Body of pancreas (tissue), 4 donors: ENCODE measurements at regions not wholly inside any gene's neighbourhood (a gene's known extent, or its start where the extent isn't known, plus 50 kb on each side); places are given as distances from the start of the nearest gene placed in this dataset.

ENCODE experiments used
- POLR2A ChIP-seq, 3 donors: fragments of 450-650 bp; IDR thresholded peaks; one replicate each; pipeline ENCODE4 v1.6.1; 2016; ENCODE audit warnings: antibody characterized with exemption in 3 of 3, mild to moderate bottlenecking in 2 of 3
- TF ChIP-seq, protein P1 (sequence below), 7 experiments: fragments of 450-650 bp in 4 of 7; fragments of 200-600 bp in 3 of 7; sonication (generic) in 3 of 7; IDR thresholded peaks; one replicate each; pipeline ENCODE4 v1.5.1; 2016 to 2019; ENCODE audit warnings: antibody characterized with exemption in 7 of 7

DNA sequence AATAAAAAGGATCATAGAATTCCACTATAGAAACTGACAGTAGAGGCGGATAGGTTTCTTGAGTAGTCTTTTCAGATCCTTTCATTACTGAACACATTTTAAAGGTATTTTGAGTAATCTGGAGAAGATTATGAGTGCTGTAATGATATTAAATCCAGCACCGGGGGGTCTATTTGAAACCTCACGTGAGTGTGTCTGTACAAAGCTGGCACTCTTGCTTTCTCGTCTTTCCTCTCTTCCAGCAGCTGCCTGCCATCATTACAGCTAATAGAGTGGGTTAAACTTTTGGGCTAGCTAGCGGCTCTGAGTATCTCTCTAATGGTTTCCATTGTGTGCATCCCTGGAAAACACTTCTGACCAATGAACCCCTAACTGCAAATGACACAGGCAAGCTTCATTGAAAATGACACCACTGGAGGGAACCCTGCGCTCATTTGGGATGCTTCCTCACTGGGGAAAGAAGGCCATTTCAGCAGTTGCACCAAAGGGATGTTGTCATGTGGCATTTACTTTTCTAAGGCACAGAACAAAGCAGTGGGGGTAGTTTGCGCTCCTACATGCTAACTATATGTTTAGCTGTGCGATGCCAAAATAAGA lies 101.0 kb downstream of the HRH4 start:
- TF ChIP-seq, protein P1, sequence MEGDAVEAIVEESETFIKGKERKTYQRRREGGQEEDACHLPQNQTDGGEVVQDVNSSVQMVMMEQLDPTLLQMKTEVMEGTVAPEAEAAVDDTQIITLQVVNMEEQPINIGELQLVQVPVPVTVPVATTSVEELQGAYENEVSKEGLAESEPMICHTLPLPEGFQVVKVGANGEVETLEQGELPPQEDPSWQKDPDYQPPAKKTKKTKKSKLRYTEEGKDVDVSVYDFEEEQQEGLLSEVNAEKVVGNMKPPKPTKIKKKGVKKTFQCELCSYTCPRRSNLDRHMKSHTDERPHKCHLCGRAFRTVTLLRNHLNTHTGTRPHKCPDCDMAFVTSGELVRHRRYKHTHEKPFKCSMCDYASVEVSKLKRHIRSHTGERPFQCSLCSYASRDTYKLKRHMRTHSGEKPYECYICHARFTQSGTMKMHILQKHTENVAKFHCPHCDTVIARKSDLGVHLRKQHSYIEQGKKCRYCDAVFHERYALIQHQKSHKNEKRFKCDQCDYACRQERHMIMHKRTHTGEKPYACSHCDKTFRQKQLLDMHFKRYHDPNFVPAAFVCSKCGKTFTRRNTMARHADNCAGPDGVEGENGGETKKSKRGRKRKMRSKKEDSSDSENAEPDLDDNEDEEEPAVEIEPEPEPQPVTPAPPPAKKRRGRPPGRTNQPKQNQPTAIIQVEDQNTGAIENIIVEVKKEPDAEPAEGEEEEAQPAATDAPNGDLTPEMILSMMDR (IDR thresholded peaks at IDR 0.05): no peak
- peak in 1 of 3 donors; percentile 6 for TF ChIP-seq POLR2A (IDR thresholded peaks at IDR 0.05)
